ENCODE measurements at regions not wholly inside any gene's neighbourhood (a gene's known extent, or its start where the extent isn't known, plus 50 kb on each side); places are given as distances from the start of the nearest gene placed in this dataset.

GRCh38 chr7:155162422-155162821, 92.3 kb downstream of the HTR5A start:
- peaks cover 0 to 14% (median 3%) of the 10 kb centered on the region in 4 donors for H3K4me1 ChIP-seq
- DNase-seq: no peak
- peaks cover 0 to 2% (median 0%) of the 10 kb centered on the region in 4 donors for H3K9me3 ChIP-seq
- no peak overlapping the region for H3K27ac ChIP-seq
- H3K4me3 ChIP-seq: no peak overlapping the region
- TF ChIP-seq POLR2AphosphoS5 (IDR thresholded peaks at IDR 0.05) (no peak), CTCF (IDR thresholded peaks at IDR 0.05) (no peak), POLR2A (IDR thresholded peaks at IDR 0.05) (no peak), EP300 (IDR thresholded peaks at IDR 0.05) (no peak)
- H3K36me3 ChIP-seq: no peaks in the 10 kb centered on the region
- peaks cover 0 to 3% (median 0%) of the 10 kb centered on the region in 3 donors for H3K27me3 ChIP-seq
- intact Hi-C loops (cut with DNase I): no loop called here

GRCh38 chr7:155163696-155164095, 93.6 kb downstream of the HTR5A start:
- WGBS, 2 donors: 56 to 75% methylated on average over 7 of the region's 7 CpGs
- intact Hi-C loops (cut with DNase I): no loop called here
- Histone ChIP-seq H3K27me3 (peaks cover 0 to 7% (median 0%) of the 10 kb centered on the region in 3 donors), H3K4me3 (no peak overlapping the region), H3K4me1 (peaks cover 0 to 14% (median 3%) of the 10 kb centered on the region in 4 donors), H3K9me3 (peaks cover 0 to 2% (median 0%) of the 10 kb centered on the region in 4 donors), H3K27ac (no peak overlapping the region), H3K36me3 (no peaks in the 10 kb centered on the region)
- no peak for DNase-seq
- TF ChIP-seq EP300 (IDR thresholded peaks at IDR 0.05) (no peak), POLR2AphosphoS5 (IDR thresholded peaks at IDR 0.05) (no peak), CTCF (IDR thresholded peaks at IDR 0.05) (no peak), POLR2A (IDR thresholded peaks at IDR 0.05) (no peak)

- Histone ChIP-seq H3K4me1 (peaks cover 0 to 14% (median 3%) of the 10 kb centered on the region in 4 donors), H3K4me3 (no peak overlapping the region), H3K27me3 (peaks cover 0 to 14% (median 0%) of the 10 kb centered on the region in 3 donors), H3K27ac (no peak overlapping the region), H3K36me3 (no peaks in the 10 kb centered on the region), H3K9me3 (peaks cover 0 to 2% (median 0%) of the 10 kb centered on the region in 4 donors)
- DNase-seq: no peak
- WGBS, 2 donors: 88 to 92% methylated on average over 8 of the region's 8 CpGs
- intact Hi-C loops (cut with DNase I): no loop called here
- TF ChIP-seq EP300 (IDR thresholded peaks at IDR 0.05): no peak
- no peak for TF ChIP-seq POLR2A (IDR thresholded peaks at IDR 0.05)
- TF ChIP-seq POLR2AphosphoS5 (IDR thresholded peaks at IDR 0.05): no peak
- no peak for TF ChIP-seq CTCF (IDR thresholded peaks at IDR 0.05)
Observed at GRCh38 chr7:155164316-155164715, 94.2 kb downstream of the HTR5A start.

GRCh38 chr7:155166108-155166507, 96.0 kb downstream of the HTR5A start:
- Histone ChIP-seq H3K9me3 (no peaks in the 10 kb centered on the region), H3K4me1 (peaks cover 0 to 14% (median 3%) of the 10 kb centered on the region in 4 donors), H3K27me3 (peaks cover 0 to 20% (median 0%) of the 10 kb centered on the region in 3 donors), H3K27ac (peak overlapping the region in 2 of 4 donors; percentile 73 to 74), H3K36me3 (no peaks in the 10 kb centered on the region), H3K4me3 (no peak overlapping the region)
- TF ChIP-seq EP300 (IDR thresholded peaks at IDR 0.05) (no peak), CTCF (IDR thresholded peaks at IDR 0.05) (no peak)
- WGBS, 2 donors: 72 to 75% methylated on average over 11 of the region's 11 CpGs
- no peak for DNase-seq
- intact Hi-C loops (cut with DNase I): no loop called here

Measured in sigmoid colon (tissue), 6 donors.